Stomach smooth muscle (tissue), 2 donors: ENCODE measurements at regions not wholly inside any gene's neighbourhood (a gene's known extent, or its start where the extent isn't known, plus 50 kb on each side); places are given as distances from the start of the nearest gene placed in this dataset.
A peak's percentile ranks its signal among the peaks of the same experiment; 100 is the strongest.

ENCODE experiments used
- H3K27ac ChIP-seq: one replicate; pipeline ENCODE4 v1.7.0; 2013; ENCODE audit warnings: mild to moderate bottlenecking, low read length, inconsistent platforms
- H3K27me3 ChIP-seq, 2 donors: one replicate each; pipeline ENCODE4 v1.7.0; 2013; ENCODE audit warnings: low read length in 2 of 2; ENCODE audit not compliant: insufficient read depth in 2 of 2, control insufficient read depth in 1 of 2
- H3K36me3 ChIP-seq, 2 donors: one replicate each; pipeline ENCODE4 v1.7.0; 2013; ENCODE audit warnings: low read length in 2 of 2; ENCODE audit not compliant: control insufficient read depth in 2 of 2, insufficient read depth in 2 of 2
- H3K4me1 ChIP-seq: one replicate; pipeline ENCODE4 v1.7.0; 2013; ENCODE audit warnings: low read length; ENCODE audit not compliant: control insufficient read depth, insufficient read depth
- H3K4me3 ChIP-seq, 2 donors: one replicate each; pipeline ENCODE4 v1.7.0; 2013; ENCODE audit warnings: low read length in 2 of 2
- H3K9ac ChIP-seq, 2 donors: one replicate each; pipeline ENCODE4 v1.7.0; 2013; ENCODE audit warnings: low read length in 2 of 2, mild to moderate bottlenecking in 1 of 2
- H3K9me3 ChIP-seq, 2 donors: one replicate each; pipeline ENCODE4 v1.7.0; 2013; ENCODE audit warnings: low read length in 2 of 2; ENCODE audit not compliant: control insufficient read depth in 2 of 2
- donor health status: healthy.
- donor health status: Pancreatic carcinoma.

- Histone ChIP-seq H3K36me3 (peaks cover 3 to 8% of the 10 kb centered on the region in 2 donors), H3K4me3 (no peak overlapping the region), H3K9me3 (peaks cover 8 to 12% of the 10 kb centered on the region in 2 donors), H3K27me3 (no peaks in the 10 kb centered on the region), H3K4me1 (no peaks in the 10 kb centered on the region), H3K9ac (no peak overlapping the region), H3K27ac (no peak overlapping the region)
These were observed 75.6 kb downstream of the SOD2 start for GRCh38 chr6:159617444-159617843.

DNA sequence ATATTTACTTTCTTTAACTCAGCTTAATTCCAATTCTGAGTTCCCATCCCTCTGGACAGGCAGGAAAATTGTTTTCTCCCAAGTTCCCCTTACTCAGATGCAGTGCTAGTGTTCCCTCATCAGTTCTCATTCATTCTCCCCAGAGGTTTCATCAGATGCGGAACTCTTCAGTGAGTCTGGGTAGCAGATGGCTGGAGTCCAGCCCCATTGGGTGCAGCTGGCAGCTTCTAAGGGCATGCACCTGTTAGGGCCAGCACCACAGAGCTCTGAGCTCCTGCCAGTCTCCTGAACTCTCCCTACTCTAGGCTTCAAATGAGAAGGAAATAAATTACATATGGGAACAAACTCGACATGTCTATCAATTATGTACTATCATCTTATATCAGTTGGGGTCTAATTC lies 76.6 kb downstream of the SOD2 start:
- Histone ChIP-seq H3K27ac (no peak overlapping the region), H3K4me1 (no peaks in the 10 kb centered on the region), H3K36me3 (peaks cover 3 to 8% of the 10 kb centered on the region in 2 donors), H3K9ac (no peak overlapping the region), H3K4me3 (no peak overlapping the region), H3K9me3 (peaks cover 8 to 12% of the 10 kb centered on the region in 2 donors), H3K27me3 (no peaks in the 10 kb centered on the region)

DNA sequence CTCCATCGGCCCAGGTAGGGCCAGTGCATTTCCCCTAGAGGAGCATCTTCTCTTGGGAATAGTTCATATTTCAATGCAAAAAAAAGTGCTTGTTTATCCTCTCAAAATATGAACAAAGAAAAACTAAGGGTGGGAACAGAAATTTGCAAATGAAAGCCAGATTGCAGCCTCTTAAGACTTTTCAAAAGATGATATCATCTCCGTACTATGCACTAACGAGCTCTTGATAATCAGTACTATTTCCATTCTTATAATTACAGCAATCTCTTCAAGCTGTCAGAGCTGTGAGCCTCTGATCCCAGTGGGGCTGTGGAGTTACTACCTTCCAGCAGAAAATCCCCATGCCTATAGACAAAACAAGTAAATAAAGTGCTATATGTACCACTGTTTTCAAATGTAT lies 77.1 kb downstream of the SOD2 start:
- H3K36me3 ChIP-seq = peaks cover 3 to 8% of the 10 kb centered on the region in 2 donors
- no peaks in the 10 kb centered on the region for H3K4me1 ChIP-seq
- no peak overlapping the region for H3K4me3 ChIP-seq
- peaks cover 8 to 12% of the 10 kb centered on the region in 2 donors for H3K9me3 ChIP-seq
- no peak overlapping the region for H3K9ac ChIP-seq
- H3K27me3 ChIP-seq = no peaks in the 10 kb centered on the region
- no peak overlapping the region for H3K27ac ChIP-seq

GRCh38 chr6:159610881-159611280 lies 82.2 kb downstream of the SOD2 start:
- H3K9ac ChIP-seq = no peak overlapping the region
- H3K27me3 ChIP-seq = no peaks in the 10 kb centered on the region
- no peaks in the 10 kb centered on the region for H3K36me3 ChIP-seq
- H3K4me3 ChIP-seq = no peak overlapping the region
- peaks cover 0 to under 1% of the 10 kb centered on the region in 2 donors for H3K9me3 ChIP-seq
- H3K27ac ChIP-seq = no peak overlapping the region
- H3K4me1 ChIP-seq = no peaks in the 10 kb centered on the region

DNA sequence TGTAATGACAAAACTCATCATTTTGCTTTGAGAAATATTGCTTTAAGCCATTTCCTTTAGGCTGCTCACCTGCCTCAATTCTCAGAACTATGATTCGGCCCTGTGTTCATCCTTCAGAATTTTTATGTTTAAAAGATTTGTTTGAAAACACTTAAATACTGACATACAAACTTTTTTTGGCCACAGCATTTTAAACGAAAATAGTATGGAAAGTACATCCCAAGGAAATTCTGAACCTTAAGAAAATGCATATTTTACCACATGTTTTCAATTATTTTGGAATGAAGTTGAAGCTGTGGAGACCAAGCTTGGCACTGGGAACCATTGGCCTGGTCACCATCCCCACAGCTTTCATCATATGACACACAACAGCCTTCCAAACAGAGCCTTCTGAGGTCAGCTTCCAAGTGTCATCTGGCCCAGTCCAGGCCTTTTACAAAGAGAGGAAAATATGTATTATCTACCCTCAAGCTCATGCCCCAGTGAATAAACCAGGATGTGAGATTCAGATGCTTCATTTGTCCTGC lies 83.3 kb downstream of the SOD2 start:
- H3K9ac ChIP-seq = no peak overlapping the region
- H3K27ac ChIP-seq = no peak overlapping the region
- no peak overlapping the region for H3K4me3 ChIP-seq
- no peaks in the 10 kb centered on the region for H3K4me1 ChIP-seq
- H3K36me3 ChIP-seq = no peaks in the 10 kb centered on the region
- no peaks in the 10 kb centered on the region for H3K9me3 ChIP-seq
- H3K27me3 ChIP-seq = no peaks in the 10 kb centered on the region

GRCh38 chr6:159608961-159609651 lies 83.9 kb downstream of the SOD2 start:
- Histone ChIP-seq H3K27me3 (no peaks in the 10 kb centered on the region), H3K36me3 (no peaks in the 10 kb centered on the region), H3K9me3 (no peaks in the 10 kb centered on the region), H3K27ac (no peak overlapping the region), H3K4me3 (no peak overlapping the region), H3K9ac (no peak overlapping the region), H3K4me1 (no peaks in the 10 kb centered on the region)

DNA sequence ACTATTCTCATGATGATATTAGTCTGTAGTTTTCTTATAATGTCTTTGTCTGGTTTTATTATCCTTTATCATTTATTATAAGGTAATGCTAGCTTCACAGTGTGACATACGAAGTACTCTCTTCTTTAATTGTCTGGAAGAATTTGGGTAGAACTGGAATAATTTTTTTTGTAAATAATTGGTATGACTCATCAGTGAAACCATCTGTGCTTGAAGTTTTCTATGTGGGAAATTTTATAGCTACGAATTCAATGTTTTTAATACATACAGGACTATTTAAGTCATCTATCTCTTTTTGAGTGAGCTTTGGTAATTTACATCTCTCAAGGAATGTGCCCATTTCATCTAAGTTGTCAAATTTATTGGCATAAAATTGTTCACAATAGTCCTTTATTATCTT lies 86.3 kb downstream of the SOD2 start:
- Histone ChIP-seq H3K36me3 (no peaks in the 10 kb centered on the region), H3K9ac (no peak overlapping the region), H3K4me3 (no peak overlapping the region), H3K4me1 (peaks cover 2% of the 10 kb centered on the region), H3K27ac (no peak overlapping the region), H3K27me3 (no peaks in the 10 kb centered on the region), H3K9me3 (no peaks in the 10 kb centered on the region)

DNA sequence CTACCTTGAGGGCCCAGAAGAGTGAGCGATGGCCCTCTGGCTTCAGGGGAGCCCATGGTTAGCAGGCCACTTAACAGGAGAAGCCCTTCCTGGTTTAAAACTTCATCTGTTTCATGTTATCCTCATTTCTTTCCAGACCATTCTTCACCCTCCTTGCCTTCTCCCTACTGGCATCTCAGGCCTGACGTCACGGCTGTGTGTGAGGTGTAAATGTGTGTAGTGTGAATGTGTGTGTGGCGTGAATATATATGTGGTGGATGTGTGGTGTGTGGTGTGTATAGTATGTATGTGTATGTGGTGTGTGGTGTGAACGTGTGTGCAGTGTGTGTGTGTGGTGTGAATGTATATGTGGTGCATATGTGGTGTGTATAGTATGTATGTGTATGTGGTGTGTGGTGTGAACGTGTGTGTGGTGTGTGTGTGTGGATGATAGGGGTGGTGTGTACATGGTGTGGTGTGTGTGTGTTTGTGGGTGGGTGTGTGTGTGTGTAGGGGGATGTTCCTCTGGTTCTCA lies 88.5 kb downstream of the SOD2 start:
- Histone ChIP-seq H3K36me3 (no peaks in the 10 kb centered on the region), H3K9me3 (no peaks in the 10 kb centered on the region), H3K4me3 (no peak overlapping the region), H3K27me3 (no peaks in the 10 kb centered on the region), H3K4me1 (peaks cover 2% of the 10 kb centered on the region), H3K9ac (no peak overlapping the region), H3K27ac (no peak overlapping the region)

GRCh38 chr6:159602431-159603041 lies 90.5 kb downstream of the SOD2 start:
- Histone ChIP-seq H3K27ac (no peak overlapping the region), H3K4me1 (peaks cover 2% of the 10 kb centered on the region), H3K4me3 (no peak overlapping the region), H3K9ac (no peak overlapping the region), H3K9me3 (no peaks in the 10 kb centered on the region), H3K27me3 (no peaks in the 10 kb centered on the region), H3K36me3 (no peaks in the 10 kb centered on the region)

- Histone ChIP-seq H3K9ac (no peak overlapping the region), H3K4me1 (peaks cover 2% of the 10 kb centered on the region), H3K9me3 (no peaks in the 10 kb centered on the region), H3K27me3 (no peaks in the 10 kb centered on the region), H3K27ac (no peak overlapping the region), H3K36me3 (no peaks in the 10 kb centered on the region), H3K4me3 (no peak overlapping the region)
These were observed 91.8 kb downstream of the SOD2 start for GRCh38 chr6:159601211-159601610.

DNA sequence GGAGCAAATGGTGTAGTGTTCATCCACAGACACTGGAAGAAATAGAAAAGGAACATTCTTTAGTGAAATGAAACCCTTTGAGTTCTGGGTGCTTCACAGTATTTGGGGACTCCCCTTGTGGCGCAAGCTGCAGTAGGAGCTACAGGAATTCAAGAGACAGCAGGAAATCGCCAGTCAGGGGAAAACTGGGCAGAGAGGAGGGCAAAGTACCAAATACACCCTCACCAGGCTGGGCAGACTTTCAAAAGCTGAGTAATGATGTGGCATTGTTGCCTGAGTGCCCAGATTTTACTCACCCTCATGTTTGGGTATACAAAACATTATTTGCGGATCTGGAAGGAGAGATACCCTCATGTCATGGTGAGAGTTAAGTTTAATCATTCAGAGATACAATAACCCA lies 97.9 kb downstream of the SOD2 start:
- Histone ChIP-seq H3K27ac (no peak overlapping the region), H3K4me1 (no peaks in the 10 kb centered on the region), H3K9me3 (no peaks in the 10 kb centered on the region), H3K4me3 (peak overlapping the region in 1 of 2 donors; percentile 3), H3K9ac (no peak overlapping the region), H3K36me3 (no peaks in the 10 kb centered on the region), H3K27me3 (no peaks in the 10 kb centered on the region)
